ENCODE measurements at regions not wholly inside any gene's neighbourhood (a gene's known extent, or its start where the extent isn't known, plus 50 kb on each side); places are given as distances from the start of the nearest gene placed in this dataset.

- DNase-seq (ENCODE audit: low read depth): no peak
Measured at GRCh38 chr14:89017417-89017816, 193.0 kb downstream of the TTC8 start.

GRCh38 chr14:89022274-89022673 lies 197.8 kb downstream of the TTC8 start:
- DNase-seq (ENCODE audit: low read depth): no peak

GRCh38 chr14:89024691-89025090 lies 200.2 kb downstream of the TTC8 start:
- no peak for DNase-seq (ENCODE audit: low read depth)

- DNase-seq (ENCODE audit: low read depth): no peak
Measured at GRCh38 chr14:89025561-89026236, 201.2 kb downstream of the TTC8 start.

GRCh38 chr14:89027097-89027740 lies 202.8 kb downstream of the TTC8 start:
- no peak for DNase-seq (ENCODE audit: low read depth)

- no peak for DNase-seq (ENCODE audit: low read depth)
Measured at GRCh38 chr14:89028462-89029134, 204.1 kb downstream of the TTC8 start.

- DNase-seq (ENCODE audit: low read depth): no peak
Measured at GRCh38 chr14:89029961-89030694, 205.7 kb downstream of the TTC8 start.

- no peak for DNase-seq (ENCODE audit: low read depth)
Measured at GRCh38 chr14:89030921-89031320, 206.5 kb downstream of the TTC8 start.

- DNase-seq (ENCODE audit: low read depth): no peak
Measured at GRCh38 chr14:89032086-89032649, 207.7 kb downstream of the TTC8 start.

- DNase-seq (ENCODE audit: low read depth): no peak
Measured at GRCh38 chr14:89033756-89034155, 209.3 kb downstream of the TTC8 start.

GRCh38 chr14:89036371-89036770 lies 211.9 kb downstream of the TTC8 start:
- DNase-seq (ENCODE audit: low read depth): no peak

GRCh38 chr14:89037065-89037464 lies 212.6 kb downstream of the TTC8 start:
- no peak for DNase-seq (ENCODE audit: low read depth)

GRCh38 chr14:89040080-89040459 lies 215.6 kb downstream of the TTC8 start:
- no peak for DNase-seq (ENCODE audit: low read depth)

GRCh38 chr14:89040460-89041256 lies 216.2 kb downstream of the TTC8 start:
- DNase-seq (ENCODE audit: low read depth): peak; percentile 64

GRCh38 chr14:89041257-89041582 lies 216.8 kb downstream of the TTC8 start:
- DNase-seq (ENCODE audit: low read depth): no peak

GRCh38 chr14:89042021-89042420 lies 217.6 kb downstream of the TTC8 start:
- no peak for DNase-seq (ENCODE audit: low read depth)

- DNase-seq (ENCODE audit: low read depth): no peak
Measured at GRCh38 chr14:89053303-89053702, 228.9 kb downstream of the TTC8 start.

- no peak for DNase-seq (ENCODE audit: low read depth)
Measured at GRCh38 chr14:89056394-89056793, 231.9 kb downstream of the TTC8 start.

GRCh38 chr14:89058697-89059096 lies 234.2 kb downstream of the TTC8 start:
- no peak for DNase-seq (ENCODE audit: low read depth)

- no peak for DNase-seq (ENCODE audit: low read depth)
Measured at GRCh38 chr14:89060191-89060590, 235.7 kb downstream of the TTC8 start.

GRCh38 chr14:89061696-89062095 lies 237.2 kb downstream of the TTC8 start:
- no peak for DNase-seq (ENCODE audit: low read depth)

GRCh38 chr14:89065879-89066278 lies 241.4 kb downstream of the TTC8 start:
- DNase-seq (ENCODE audit: low read depth): no peak

Data from HS-5 (cell line).